ENCODE measurements at regions not wholly inside any gene's neighbourhood (a gene's known extent, or its start where the extent isn't known, plus 50 kb on each side); places are given as distances from the start of the nearest gene placed in this dataset.

- ATAC-seq (ENCODE audit: poor library complexity) (no peak), DNase-seq (no peak)
- Mint-ChIP-seq H3K27me3 (peaks cover 61% of the 10 kb centered on the region), H3K4me3 (no peak overlapping the region), H3K27ac (no peak overlapping the region), H3K4me1 (ENCODE audit: low read depth) (no peaks in the 10 kb centered on the region), H3K9me3 (no peaks in the 10 kb centered on the region), H3K36me3 (ENCODE audit: low read depth) (no peaks in the 10 kb centered on the region)
- Histone ChIP-seq H3K9me3 (ENCODE audit: control insufficient read depth in 1 of 2, insufficient read depth in 1 of 2, low read length in 2 of 2) (no peaks in the 10 kb centered on the region), H3K36me3 (ENCODE audit: insufficient read depth, low read length) (no peaks in the 10 kb centered on the region), H3K4me1 (ENCODE audit: insufficient read depth, low read length) (no peaks in the 10 kb centered on the region), H3K27me3 (ENCODE audit: control insufficient read depth in 1 of 2, insufficient read depth in 2 of 2, low read length in 2 of 2) (peaks cover 3 to 12% of the 10 kb centered on the region in 2 experiments), H3K4me3 (ENCODE audit: low read length) (no peak overlapping the region), H3K27ac (ENCODE audit: low read depth in 1 of 2, low read length in 2 of 2) (no peak overlapping the region)
- intact Hi-C loops (cut with DNase I, micrococcal nuclease): no loop called here
- POLR2A ChIA-PET: no interaction called here
- no peak for TF ChIP-seq CTCF (IDR thresholded peaks at IDR 0.05)
- CTCF ChIA-PET: no interaction called here
Observed at GRCh38 chr17:6352801-6353560, 81.9 kb downstream of the AIPL1 start.

- Mint-ChIP-seq H3K4me1 (ENCODE audit: low read depth) (no peaks in the 10 kb centered on the region), H3K27me3 (peaks cover 65% of the 10 kb centered on the region), H3K4me3 (no peak overlapping the region), H3K9me3 (no peaks in the 10 kb centered on the region), H3K27ac (no peak overlapping the region), H3K36me3 (ENCODE audit: low read depth) (no peaks in the 10 kb centered on the region)
- intact Hi-C loops (cut with DNase I, micrococcal nuclease): no loop called here
- no peak overlapping the region for H3K4me3 ChIP-seq (ENCODE audit: low read length)
- no peaks in the 10 kb centered on the region for H3K4me1 ChIP-seq (ENCODE audit: insufficient read depth, low read length)
- H3K9me3 ChIP-seq (ENCODE audit: control insufficient read depth in 1 of 2, insufficient read depth in 1 of 2, low read length in 2 of 2): no peaks in the 10 kb centered on the region
- no peak for TF ChIP-seq CTCF (IDR thresholded peaks at IDR 0.05)
- DNase-seq: no peak
- ChIA-PET POLR2A (no interaction called here), CTCF (no interaction called here)
- ATAC-seq (ENCODE audit: poor library complexity): no peak
- no peaks in the 10 kb centered on the region for H3K36me3 ChIP-seq (ENCODE audit: insufficient read depth, low read length)
- H3K27me3 ChIP-seq (ENCODE audit: control insufficient read depth in 1 of 2, insufficient read depth in 2 of 2, low read length in 2 of 2): peaks cover 3 to 12% of the 10 kb centered on the region in 2 experiments
- no peak overlapping the region for H3K27ac ChIP-seq (ENCODE audit: low read depth in 1 of 2, low read length in 2 of 2)
Observed at GRCh38 chr17:6352016-6352415, 82.9 kb downstream of the AIPL1 start.

- TF ChIP-seq CTCF (IDR thresholded peaks at IDR 0.05): no peak
- Histone ChIP-seq H3K27ac (ENCODE audit: low read depth in 1 of 2, low read length in 2 of 2) (no peak overlapping the region), H3K27me3 (ENCODE audit: control insufficient read depth in 1 of 2, insufficient read depth in 2 of 2, low read length in 2 of 2) (peaks cover 3 to 12% of the 10 kb centered on the region in 2 experiments), H3K4me3 (ENCODE audit: low read length) (no peak overlapping the region), H3K9me3 (ENCODE audit: control insufficient read depth in 1 of 2, insufficient read depth in 1 of 2, low read length in 2 of 2) (no peaks in the 10 kb centered on the region), H3K4me1 (ENCODE audit: insufficient read depth, low read length) (no peaks in the 10 kb centered on the region), H3K36me3 (ENCODE audit: insufficient read depth, low read length) (no peaks in the 10 kb centered on the region)
- DNase-seq (no peak), ATAC-seq (ENCODE audit: poor library complexity) (no peak)
- Mint-ChIP-seq H3K4me3 (no peak overlapping the region), H3K27ac (no peak overlapping the region), H3K9me3 (no peaks in the 10 kb centered on the region), H3K36me3 (ENCODE audit: low read depth) (no peaks in the 10 kb centered on the region), H3K4me1 (ENCODE audit: low read depth) (no peaks in the 10 kb centered on the region), H3K27me3 (peaks cover 62% of the 10 kb centered on the region)
- POLR2A ChIA-PET: no interaction called here
- intact Hi-C loops (cut with DNase I, micrococcal nuclease): no loop called here
- CTCF ChIA-PET: interaction anchor here (0.6 kb wide), 1 partner anchor 961 kb away, joined by 3 read pairs; no protein-coding TSS in a partner anchor
Observed at GRCh38 chr17:6350806-6351205, 84.1 kb downstream of the AIPL1 start.
